Neural cell (in vitro differentiated cells): ENCODE measurements at regions not wholly inside any gene's neighbourhood (a gene's known extent, or its start where the extent isn't known, plus 50 kb on each side); places are given as distances from the start of the nearest gene placed in this dataset.

Experiments
- EZH2 ChIP-seq: fragments of 200-600, 300-800 bp; shearing (Covaris generic), sonication (generic); IDR thresholded peaks from 2 replicates; pipeline ENCODE4 v1.6.1; 2014; ENCODE audit warnings: antibody characterized with exemption, low read length, borderline replicate concordance, mild to moderate bottlenecking; ENCODE audit not compliant: insufficient read depth, poor library complexity, severe bottlenecking
- POLR2AphosphoS5 ChIP-seq: IDR thresholded peaks from 2 replicates; pipeline ENCODE4 v1.6.1; 2012
- RAD21 ChIP-seq: fragments of 450-650 bp; conservative IDR thresholded peaks from 2 replicates; pipeline ENCODE4 v1.6.1; 2014; ENCODE audit warnings: antibody characterized with exemption, mild to moderate bottlenecking, moderate library complexity
- SMC3 ChIP-seq: fragments of 450-650 bp; conservative IDR thresholded peaks from 2 replicates; pipeline ENCODE4 v1.6.1; 2014; ENCODE audit warnings: antibody characterized with exemption, mild to moderate bottlenecking, moderate library complexity; ENCODE audit not compliant: poor library complexity
- TAF1 ChIP-seq: IDR thresholded peaks from 2 replicates; pipeline ENCODE4 v1.6.1; 2012; ENCODE audit warnings: low read depth
- TF ChIP-seq, protein P1 (sequence below): fragments of 450-650 bp; IDR thresholded peaks from 2 replicates; pipeline ENCODE4 v1.5.1; 2014; ENCODE audit warnings: antibody characterized with exemption, mild to moderate bottlenecking, moderate library complexity; ENCODE audit not compliant: poor library complexity, severe bottlenecking

DNA sequence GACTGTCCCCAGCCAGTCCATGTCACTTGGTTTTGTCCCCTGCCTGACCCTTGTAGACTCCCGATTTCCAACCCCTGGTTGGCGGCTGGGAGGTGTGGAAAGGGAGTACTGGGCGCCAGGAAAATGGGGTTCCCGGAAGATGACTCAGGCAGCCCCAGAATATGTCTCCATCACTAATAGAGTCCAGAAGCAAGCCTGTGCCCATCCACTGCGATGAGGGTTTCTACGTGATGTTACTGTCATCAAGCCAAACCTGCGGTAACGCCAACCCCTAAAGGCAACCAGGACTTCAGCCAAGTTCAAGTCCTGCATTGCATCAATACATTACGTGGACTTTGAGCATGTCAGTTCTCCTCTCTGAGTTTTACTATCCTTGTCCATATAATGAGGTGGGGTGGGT is 62.0 kb upstream of the TAF1B start:
- no peak for TF ChIP-seq EZH2
- TF ChIP-seq, protein P1, sequence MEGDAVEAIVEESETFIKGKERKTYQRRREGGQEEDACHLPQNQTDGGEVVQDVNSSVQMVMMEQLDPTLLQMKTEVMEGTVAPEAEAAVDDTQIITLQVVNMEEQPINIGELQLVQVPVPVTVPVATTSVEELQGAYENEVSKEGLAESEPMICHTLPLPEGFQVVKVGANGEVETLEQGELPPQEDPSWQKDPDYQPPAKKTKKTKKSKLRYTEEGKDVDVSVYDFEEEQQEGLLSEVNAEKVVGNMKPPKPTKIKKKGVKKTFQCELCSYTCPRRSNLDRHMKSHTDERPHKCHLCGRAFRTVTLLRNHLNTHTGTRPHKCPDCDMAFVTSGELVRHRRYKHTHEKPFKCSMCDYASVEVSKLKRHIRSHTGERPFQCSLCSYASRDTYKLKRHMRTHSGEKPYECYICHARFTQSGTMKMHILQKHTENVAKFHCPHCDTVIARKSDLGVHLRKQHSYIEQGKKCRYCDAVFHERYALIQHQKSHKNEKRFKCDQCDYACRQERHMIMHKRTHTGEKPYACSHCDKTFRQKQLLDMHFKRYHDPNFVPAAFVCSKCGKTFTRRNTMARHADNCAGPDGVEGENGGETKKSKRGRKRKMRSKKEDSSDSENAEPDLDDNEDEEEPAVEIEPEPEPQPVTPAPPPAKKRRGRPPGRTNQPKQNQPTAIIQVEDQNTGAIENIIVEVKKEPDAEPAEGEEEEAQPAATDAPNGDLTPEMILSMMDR = no peak
- TF ChIP-seq SMC3 = no peak
- TF ChIP-seq POLR2AphosphoS5 = no peak
- no peak for TF ChIP-seq RAD21
- no peak for TF ChIP-seq TAF1
